ENCODE measurements at regions not wholly inside any gene's neighbourhood (a gene's known extent, or its start where the extent isn't known, plus 50 kb on each side); places are given as distances from the start of the nearest gene placed in this dataset.

DNA sequence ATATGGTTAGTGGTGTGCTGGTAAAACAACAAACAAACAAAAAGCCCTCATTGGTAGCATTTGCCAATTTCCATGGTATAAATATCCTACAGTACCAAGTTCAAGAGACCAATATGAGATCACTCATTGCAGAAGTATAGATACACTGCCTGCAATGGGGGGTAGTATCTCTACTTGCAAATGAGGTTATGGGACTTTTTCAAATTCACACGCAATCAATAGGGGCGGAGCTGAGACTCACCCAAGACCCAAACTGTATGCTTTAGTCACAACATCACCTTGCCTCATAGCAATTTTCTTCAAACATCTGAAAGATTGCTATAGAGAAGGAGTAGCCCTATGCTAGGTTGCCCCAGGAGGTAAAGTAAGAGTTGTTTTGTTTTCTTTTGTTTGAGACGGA, 93.7 kb downstream of the VCPKMT start:
- Histone ChIP-seq H3K79me2 (no peaks in the 10 kb centered on the region), H3K9me3 (ENCODE audit: low read depth) (no peaks in the 10 kb centered on the region), H3K4me2 (no peak overlapping the region), H3K27ac (no peak overlapping the region), H3K4me3 (no peak overlapping the region), H3K27me3 (no peaks in the 10 kb centered on the region), H2AFZ (no peak overlapping the region), H3K4me1 (ENCODE audit: insufficient read depth) (peaks cover 15% of the 10 kb centered on the region), H3K36me3 (replicated peaks; ENCODE audit: insufficient read depth, low read depth) (no peaks in the 10 kb centered on the region), H3K9me2 (replicated peaks; ENCODE audit: insufficient read depth) (no peaks in the 10 kb centered on the region), H4K20me1 (ENCODE audit: insufficient read depth, poor library complexity, severe bottlenecking) (no peaks in the 10 kb centered on the region)
- DNase-seq (ENCODE audit: low spot score): no peak
- 96% methylated on average over 3 of the region's 3 CpGs for WGBS (ENCODE audit: low lambda C conversion rate, missing lambda C conversion rate)
- TF ChIP-seq, protein P1, sequence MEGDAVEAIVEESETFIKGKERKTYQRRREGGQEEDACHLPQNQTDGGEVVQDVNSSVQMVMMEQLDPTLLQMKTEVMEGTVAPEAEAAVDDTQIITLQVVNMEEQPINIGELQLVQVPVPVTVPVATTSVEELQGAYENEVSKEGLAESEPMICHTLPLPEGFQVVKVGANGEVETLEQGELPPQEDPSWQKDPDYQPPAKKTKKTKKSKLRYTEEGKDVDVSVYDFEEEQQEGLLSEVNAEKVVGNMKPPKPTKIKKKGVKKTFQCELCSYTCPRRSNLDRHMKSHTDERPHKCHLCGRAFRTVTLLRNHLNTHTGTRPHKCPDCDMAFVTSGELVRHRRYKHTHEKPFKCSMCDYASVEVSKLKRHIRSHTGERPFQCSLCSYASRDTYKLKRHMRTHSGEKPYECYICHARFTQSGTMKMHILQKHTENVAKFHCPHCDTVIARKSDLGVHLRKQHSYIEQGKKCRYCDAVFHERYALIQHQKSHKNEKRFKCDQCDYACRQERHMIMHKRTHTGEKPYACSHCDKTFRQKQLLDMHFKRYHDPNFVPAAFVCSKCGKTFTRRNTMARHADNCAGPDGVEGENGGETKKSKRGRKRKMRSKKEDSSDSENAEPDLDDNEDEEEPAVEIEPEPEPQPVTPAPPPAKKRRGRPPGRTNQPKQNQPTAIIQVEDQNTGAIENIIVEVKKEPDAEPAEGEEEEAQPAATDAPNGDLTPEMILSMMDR (IDR thresholded peaks at IDR 0.05; ENCODE audit: poor library complexity): no peak
- TF ChIP-seq EZH2phosphoT487 (IDR thresholded peaks at IDR 0.05; ENCODE audit: low read depth, severe bottlenecking, unreplicated experiment) (no peak), EZH2 (IDR thresholded peaks at IDR 0.05; ENCODE audit: borderline replicate concordance) (no peak)

DNA sequence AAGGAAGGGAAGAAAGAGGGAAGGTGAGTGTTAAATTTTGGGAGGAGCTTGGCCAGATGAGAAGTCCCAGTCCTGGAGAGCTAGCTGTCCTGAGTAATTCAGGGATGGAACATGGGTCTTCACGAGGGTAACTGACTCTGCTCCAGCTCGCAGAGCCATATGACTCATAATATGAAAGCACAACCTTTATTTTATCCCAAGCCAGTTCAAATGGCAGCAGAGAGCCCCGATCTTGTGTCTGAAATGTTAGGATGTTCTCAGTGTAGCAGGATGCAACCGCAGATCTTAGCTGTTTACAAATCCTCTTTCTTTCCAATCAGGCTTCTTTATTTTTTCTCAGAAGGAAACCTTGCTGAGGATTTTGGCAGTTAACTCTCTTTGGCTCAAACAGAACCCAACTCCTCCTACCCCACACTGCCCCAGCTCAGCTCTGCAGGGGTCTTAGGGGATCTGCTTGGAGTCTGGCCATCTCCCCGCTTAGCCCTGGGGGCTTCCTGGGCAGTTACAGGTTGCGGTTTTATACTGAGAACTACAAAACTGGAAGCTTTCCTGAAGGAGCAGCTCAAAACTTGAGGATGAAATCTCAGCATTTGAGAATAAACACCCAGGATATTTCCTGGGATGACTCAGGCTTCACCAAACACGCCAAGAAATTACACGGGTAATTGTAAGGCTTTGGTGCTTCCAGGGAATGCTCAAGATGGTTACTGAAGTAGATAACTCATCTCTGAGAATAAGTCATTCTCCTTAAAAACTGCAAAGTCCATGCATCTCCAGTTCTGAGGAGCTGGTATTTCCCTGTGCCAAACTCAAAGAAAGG, 92.5 kb downstream of the VCPKMT start:
- no peak for DNase-seq (ENCODE audit: low spot score)
- Histone ChIP-seq H3K36me3 (replicated peaks; ENCODE audit: insufficient read depth, low read depth) (no peaks in the 10 kb centered on the region), H3K79me2 (no peaks in the 10 kb centered on the region), H3K4me2 (no peak overlapping the region), H3K4me3 (no peak overlapping the region), H3K9me3 (ENCODE audit: low read depth) (no peaks in the 10 kb centered on the region), H3K27ac (no peak overlapping the region), H4K20me1 (ENCODE audit: insufficient read depth, poor library complexity, severe bottlenecking) (no peaks in the 10 kb centered on the region), H3K9me2 (replicated peaks; ENCODE audit: insufficient read depth) (no peaks in the 10 kb centered on the region), H3K4me1 (ENCODE audit: insufficient read depth) (peaks cover 5% of the 10 kb centered on the region), H2AFZ (no peak overlapping the region), H3K27me3 (no peaks in the 10 kb centered on the region)
- WGBS (ENCODE audit: low lambda C conversion rate, missing lambda C conversion rate): 69% methylated on average over 8 of the region's 8 CpGs
- no peak for TF ChIP-seq EZH2phosphoT487 (IDR thresholded peaks at IDR 0.05; ENCODE audit: low read depth, severe bottlenecking, unreplicated experiment)

DNA sequence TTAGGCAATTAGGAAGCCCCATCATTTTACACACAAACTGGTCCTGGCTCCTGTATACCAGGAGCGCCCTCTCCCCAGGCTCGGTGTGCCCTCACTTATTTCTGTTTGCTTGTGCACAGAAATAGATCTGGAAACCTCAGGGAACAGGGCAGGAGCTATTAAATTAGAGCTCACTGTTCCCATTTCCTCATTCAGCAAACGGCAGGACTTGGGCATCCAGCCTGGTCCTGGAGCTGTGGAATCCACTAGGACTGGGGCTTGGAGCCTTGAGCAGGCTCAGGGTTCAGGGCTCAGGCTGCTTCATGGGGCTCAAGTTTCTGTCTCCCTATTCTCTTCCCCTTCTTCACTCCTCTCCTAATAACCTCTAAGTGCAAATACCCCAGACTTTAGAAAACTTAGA, 91.3 kb downstream of the VCPKMT start:
- H3K4me2 ChIP-seq: no peak overlapping the region
- H3K9me3 ChIP-seq (ENCODE audit: low read depth): no peaks in the 10 kb centered on the region
- no peak for DNase-seq (ENCODE audit: low spot score)
- no peak overlapping the region for H3K27ac ChIP-seq
- no peaks in the 10 kb centered on the region for H3K36me3 ChIP-seq (replicated peaks; ENCODE audit: insufficient read depth, low read depth)
- no peaks in the 10 kb centered on the region for H3K79me2 ChIP-seq
- H3K4me3 ChIP-seq: no peak overlapping the region
- TF ChIP-seq, protein P1 (IDR thresholded peaks at IDR 0.05; ENCODE audit: poor library complexity): no peak
- TF ChIP-seq EZH2 (IDR thresholded peaks at IDR 0.05; ENCODE audit: borderline replicate concordance) (no peak), EZH2phosphoT487 (IDR thresholded peaks at IDR 0.05; ENCODE audit: low read depth, severe bottlenecking, unreplicated experiment) (no peak)
- H3K27me3 ChIP-seq: no peaks in the 10 kb centered on the region
- H2AFZ ChIP-seq: no peak overlapping the region
- H3K4me1 ChIP-seq (ENCODE audit: insufficient read depth): no peaks in the 10 kb centered on the region
- WGBS (ENCODE audit: low lambda C conversion rate, missing lambda C conversion rate): 87% methylated on average over 3 of the region's 3 CpGs
- no peaks in the 10 kb centered on the region for H3K9me2 ChIP-seq (replicated peaks; ENCODE audit: insufficient read depth)
- H4K20me1 ChIP-seq (ENCODE audit: insufficient read depth, poor library complexity, severe bottlenecking): no peaks in the 10 kb centered on the region

DNA sequence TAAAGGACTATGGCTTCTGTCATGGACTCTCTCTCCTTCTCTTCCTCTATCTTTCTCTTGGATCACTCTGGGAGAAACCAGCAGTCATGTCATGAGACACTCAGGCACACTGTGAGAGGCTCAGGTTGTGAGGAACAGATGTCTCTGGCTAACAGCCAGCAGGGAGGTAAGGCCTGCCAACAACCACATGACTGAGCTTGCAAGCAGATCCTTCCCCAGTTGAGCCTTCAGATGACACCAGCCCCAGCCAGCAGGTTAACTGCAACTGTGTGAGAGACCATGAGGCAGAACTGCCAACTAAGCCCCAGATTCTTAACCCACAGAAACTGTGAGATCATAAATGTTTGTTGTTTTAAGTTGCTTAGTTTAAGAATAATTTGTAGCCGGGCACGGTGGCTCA, 90.6 kb downstream of the VCPKMT start:
- no peaks in the 10 kb centered on the region for H4K20me1 ChIP-seq (ENCODE audit: insufficient read depth, poor library complexity, severe bottlenecking)
- H3K4me3 ChIP-seq: no peak overlapping the region
- H3K27me3 ChIP-seq: no peaks in the 10 kb centered on the region
- H2AFZ ChIP-seq: no peak overlapping the region
- DNase-seq (ENCODE audit: low spot score): no peak
- H3K4me1 ChIP-seq (ENCODE audit: insufficient read depth): no peaks in the 10 kb centered on the region
- H3K4me2 ChIP-seq: no peak overlapping the region
- 100% methylated on average over 2 of the region's 2 CpGs for WGBS (ENCODE audit: low lambda C conversion rate, missing lambda C conversion rate)
- no peaks in the 10 kb centered on the region for H3K36me3 ChIP-seq (replicated peaks; ENCODE audit: insufficient read depth, low read depth)
- H3K79me2 ChIP-seq: no peaks in the 10 kb centered on the region
- TF ChIP-seq, protein P1 (IDR thresholded peaks at IDR 0.05; ENCODE audit: poor library complexity): no peak
- TF ChIP-seq EZH2phosphoT487 (IDR thresholded peaks at IDR 0.05; ENCODE audit: low read depth, severe bottlenecking, unreplicated experiment) (no peak), EZH2 (IDR thresholded peaks at IDR 0.05; ENCODE audit: borderline replicate concordance) (no peak)
- no peaks in the 10 kb centered on the region for H3K9me2 ChIP-seq (replicated peaks; ENCODE audit: insufficient read depth)
- no peak overlapping the region for H3K27ac ChIP-seq
- no peaks in the 10 kb centered on the region for H3K9me3 ChIP-seq (ENCODE audit: low read depth)
